ENCODE measurements at regions not wholly inside any gene's neighbourhood (a gene's known extent, or its start where the extent isn't known, plus 50 kb on each side); places are given as distances from the start of the nearest gene placed in this dataset.

DNA sequence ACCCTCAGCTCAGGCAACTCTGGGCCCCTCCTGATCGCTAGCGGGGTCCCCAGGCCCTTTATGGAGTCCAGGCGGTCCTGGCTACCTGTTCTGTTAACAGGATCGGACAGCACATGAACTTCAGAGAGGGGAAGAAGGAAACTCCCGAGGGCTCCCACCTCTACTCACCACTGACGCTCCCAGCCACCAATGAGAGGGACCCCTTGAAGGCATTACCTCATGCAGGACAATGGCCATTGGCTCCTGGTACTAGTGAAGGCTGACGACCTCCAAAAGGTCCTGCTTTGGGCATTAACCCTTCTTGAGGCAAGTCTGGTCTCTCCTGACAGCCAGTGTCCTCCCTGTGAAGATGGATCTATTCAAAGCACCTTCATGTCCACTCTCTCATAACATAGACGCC lies 71.5 kb upstream of the LMO1 start:
- Histone ChIP-seq H3K4me1 (ENCODE audit: control extremely low read depth in 1 of 4, control insufficient read depth in 4 of 4, insufficient read depth in 4 of 4, low read length in 3 of 4) (peaks cover 0 to 26% (median 11%) of the 10 kb centered on the region in 4 experiments), H3K9me3 (ENCODE audit: control extremely low read depth in 1 of 5, control insufficient read depth in 4 of 5, insufficient read depth in 2 of 5, low read depth in 1 of 5, low read length in 4 of 5) (no peaks in the 10 kb centered on the region), H3K4me3 (ENCODE audit: control insufficient read depth in 1 of 7, extremely low read depth in 1 of 7, insufficient read depth in 4 of 7, low read depth in 2 of 7, low read length in 6 of 7) (no peak overlapping the region), H3K36me3 (ENCODE audit: control insufficient read depth in 4 of 4, insufficient read depth in 4 of 4, low read length in 3 of 4) (no peaks in the 10 kb centered on the region), H3K27me3 (replicated peaks in 2 of 5; ENCODE audit: control insufficient read depth in 4 of 5, insufficient read depth in 5 of 5, low read length in 4 of 5) (peaks cover 0 to 8% (median under 1%) of the 10 kb centered on the region in 5 experiments), H3K27ac (ENCODE audit: insufficient read depth in 1 of 2, low read depth in 1 of 2, low read length in 2 of 2, poor library complexity in 1 of 2, severe bottlenecking in 2 of 2) (no peak overlapping the region)
- POLR2A ChIA-PET: interaction anchor here (0.5 kb wide), 1 partner anchor 499 kb away, joined by 3 read pairs; no protein-coding TSS in a partner anchor
- DNase-seq: no peak
- CTCF ChIA-PET: no interaction called here
- 97% methylated on average over 7 of the region's 8 CpGs for WGBS (ENCODE audit: insufficient coverage)

DNA sequence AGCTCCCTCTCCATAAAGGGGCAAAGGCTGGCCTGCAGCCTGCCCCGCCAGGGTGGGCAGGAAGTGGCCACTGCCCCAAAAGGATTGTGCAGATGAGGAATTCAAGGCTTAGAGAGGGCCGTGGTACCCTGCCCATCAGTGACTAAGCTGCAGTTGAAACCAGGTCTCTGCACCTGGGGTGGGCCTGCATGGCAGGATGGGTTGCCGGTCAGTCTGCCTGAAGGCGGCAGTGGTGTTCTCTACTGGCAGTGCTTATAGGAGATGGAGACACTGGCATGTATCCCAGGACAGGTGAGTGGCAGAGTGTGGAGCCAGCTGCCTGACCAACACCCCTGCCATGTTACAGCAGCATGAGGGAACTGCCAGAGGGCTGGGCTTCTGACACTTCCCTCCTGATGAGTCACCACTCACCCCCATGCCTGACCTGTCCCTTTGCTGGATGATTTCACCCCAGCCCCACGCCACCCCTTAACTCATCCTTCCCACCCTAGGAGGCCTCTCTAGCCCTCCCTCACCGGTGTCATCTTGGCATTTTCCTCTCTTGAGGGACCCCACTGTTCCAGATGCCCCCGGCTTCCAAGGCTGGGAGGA lies 70.2 kb upstream of the LMO1 start:
- peaks cover 0 to 29% (median 14%) of the 10 kb centered on the region in 4 experiments for H3K4me1 ChIP-seq (ENCODE audit: control extremely low read depth in 1 of 4, control insufficient read depth in 4 of 4, insufficient read depth in 4 of 4, low read length in 3 of 4)
- no peak overlapping the region for H3K27ac ChIP-seq (ENCODE audit: insufficient read depth in 1 of 2, low read depth in 1 of 2, low read length in 2 of 2, poor library complexity in 1 of 2, severe bottlenecking in 2 of 2)
- DNase-seq: peak in 1 of 3 donors; percentile 25
- POLR2A ChIA-PET: no interaction called here
- H3K9me3 ChIP-seq (ENCODE audit: control extremely low read depth in 1 of 5, control insufficient read depth in 4 of 5, insufficient read depth in 2 of 5, low read depth in 1 of 5, low read length in 4 of 5): no peaks in the 10 kb centered on the region
- 95% methylated on average over 7 of the region's 7 CpGs for WGBS (ENCODE audit: insufficient coverage)
- CTCF ChIA-PET: no interaction called here
- H3K27me3 ChIP-seq (replicated peaks in 2 of 5; ENCODE audit: control insufficient read depth in 4 of 5, insufficient read depth in 5 of 5, low read length in 4 of 5): peaks cover 0 to 4% (median under 1%) of the 10 kb centered on the region in 5 experiments
- no peak overlapping the region for H3K4me3 ChIP-seq (ENCODE audit: control insufficient read depth in 1 of 7, extremely low read depth in 1 of 7, insufficient read depth in 4 of 7, low read depth in 2 of 7, low read length in 6 of 7)
- no peaks in the 10 kb centered on the region for H3K36me3 ChIP-seq (ENCODE audit: control insufficient read depth in 4 of 4, insufficient read depth in 4 of 4, low read length in 3 of 4)

- DNase-seq: no peak
- Histone ChIP-seq H3K4me1 (ENCODE audit: control extremely low read depth in 1 of 4, control insufficient read depth in 4 of 4, insufficient read depth in 4 of 4, low read length in 3 of 4) (peaks cover 0 to 33% (median 19%) of the 10 kb centered on the region in 4 experiments), H3K27me3 (replicated peaks in 2 of 5; ENCODE audit: control insufficient read depth in 4 of 5, insufficient read depth in 5 of 5, low read length in 4 of 5) (peaks cover 0 to 4% (median 0%) of the 10 kb centered on the region in 5 experiments), H3K27ac (ENCODE audit: insufficient read depth in 1 of 2, low read depth in 1 of 2, low read length in 2 of 2, poor library complexity in 1 of 2, severe bottlenecking in 2 of 2) (no peak overlapping the region), H3K4me3 (ENCODE audit: control insufficient read depth in 1 of 7, extremely low read depth in 1 of 7, insufficient read depth in 4 of 7, low read depth in 2 of 7, low read length in 6 of 7) (no peak overlapping the region), H3K9me3 (ENCODE audit: control extremely low read depth in 1 of 5, control insufficient read depth in 4 of 5, insufficient read depth in 2 of 5, low read depth in 1 of 5, low read length in 4 of 5) (no peaks in the 10 kb centered on the region), H3K36me3 (ENCODE audit: control insufficient read depth in 4 of 4, insufficient read depth in 4 of 4, low read length in 3 of 4) (no peaks in the 10 kb centered on the region)
- ChIA-PET POLR2A (no interaction called here), CTCF (interaction anchor here (1.1 to 1.5 kb wide), 2 partner anchors 11 to 141 kb away, joined by 3 to 4 read pairs; no protein-coding TSS in a partner anchor)
- WGBS (ENCODE audit: insufficient coverage): 100% methylated on average over 1 of the region's 4 CpGs
Measured at GRCh38 chr11:8333376-8333775, 69.7 kb upstream of the LMO1 start.

DNA sequence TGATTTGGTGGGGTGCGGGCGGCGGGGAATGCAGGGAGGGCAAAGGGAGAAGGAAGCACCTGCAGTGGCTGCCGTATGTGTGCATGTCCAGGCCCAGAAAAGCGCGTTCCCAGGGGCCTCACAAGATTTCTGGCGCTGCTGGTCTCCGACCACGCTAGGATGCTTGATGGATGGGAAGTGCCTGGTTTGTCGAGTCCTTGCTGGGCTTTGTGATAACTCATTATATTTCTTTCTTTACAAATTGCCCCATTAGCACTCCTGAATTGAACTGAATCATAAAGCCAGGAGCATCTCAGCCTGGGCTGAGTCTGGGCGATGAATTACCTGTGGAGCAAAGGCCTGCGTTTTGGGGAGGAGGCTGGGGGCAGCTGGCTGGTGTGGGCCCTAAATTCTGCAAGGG lies 69.2 kb upstream of the LMO1 start:
- H3K4me1 ChIP-seq (ENCODE audit: control extremely low read depth in 1 of 4, control insufficient read depth in 4 of 4, insufficient read depth in 4 of 4, low read length in 3 of 4): peaks cover 0 to 34% (median 21%) of the 10 kb centered on the region in 4 experiments
- 58% methylated on average over 5 of the region's 12 CpGs for WGBS (ENCODE audit: insufficient coverage)

DNA sequence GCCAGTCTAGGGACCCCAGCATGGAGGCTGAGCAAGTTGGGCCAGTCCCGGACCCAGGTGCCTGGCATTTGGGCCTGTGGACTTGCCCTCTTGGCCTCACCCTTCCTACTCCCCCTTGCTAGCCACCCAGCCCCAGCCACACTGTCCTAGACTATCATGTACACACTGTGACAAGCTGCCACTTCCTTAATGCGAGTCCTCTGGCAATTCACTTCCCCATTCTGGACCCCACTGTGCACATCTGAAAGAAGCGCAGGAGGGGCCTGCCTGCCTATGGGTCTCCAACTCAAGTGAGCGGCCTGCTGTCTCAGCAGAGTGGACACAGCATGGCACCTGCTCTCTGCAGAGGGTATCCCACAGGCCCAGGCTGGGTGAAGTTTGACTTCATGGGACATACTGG lies 68.5 kb upstream of the LMO1 start:
- CTCF ChIA-PET: interaction anchor here (0.9 to 1.5 kb wide), 5 partner anchors 10 to 33 kb away, joined by 3 to 5 read pairs (median 3); no protein-coding TSS in a partner anchor

More for the DNA sequence above, 69.2 kb upstream of the LMO1 start:
- DNase-seq: peak in 1 of 3 donors; percentile 27
- no peak overlapping the region for H3K4me3 ChIP-seq (ENCODE audit: control insufficient read depth in 1 of 7, extremely low read depth in 1 of 7, insufficient read depth in 4 of 7, low read depth in 2 of 7, low read length in 6 of 7)
- H3K27me3 ChIP-seq (replicated peaks in 2 of 5; ENCODE audit: control insufficient read depth in 4 of 5, insufficient read depth in 5 of 5, low read length in 4 of 5): peaks cover 0 to 4% (median 0%) of the 10 kb centered on the region in 5 experiments
- no peaks in the 10 kb centered on the region for H3K36me3 ChIP-seq (ENCODE audit: control insufficient read depth in 4 of 4, insufficient read depth in 4 of 4, low read length in 3 of 4)
- CTCF ChIA-PET: interaction anchor here (1.1 to 1.5 kb wide), 2 partner anchors 11 to 140 kb away, joined by 3 to 4 read pairs; no protein-coding TSS in a partner anchor
- POLR2A ChIA-PET: no interaction called here
- no peak overlapping the region for H3K27ac ChIP-seq (ENCODE audit: insufficient read depth in 1 of 2, low read depth in 1 of 2, low read length in 2 of 2, poor library complexity in 1 of 2, severe bottlenecking in 2 of 2)
- no peaks in the 10 kb centered on the region for H3K9me3 ChIP-seq (ENCODE audit: control extremely low read depth in 1 of 5, control insufficient read depth in 4 of 5, insufficient read depth in 2 of 5, low read depth in 1 of 5, low read length in 4 of 5)

DNA sequence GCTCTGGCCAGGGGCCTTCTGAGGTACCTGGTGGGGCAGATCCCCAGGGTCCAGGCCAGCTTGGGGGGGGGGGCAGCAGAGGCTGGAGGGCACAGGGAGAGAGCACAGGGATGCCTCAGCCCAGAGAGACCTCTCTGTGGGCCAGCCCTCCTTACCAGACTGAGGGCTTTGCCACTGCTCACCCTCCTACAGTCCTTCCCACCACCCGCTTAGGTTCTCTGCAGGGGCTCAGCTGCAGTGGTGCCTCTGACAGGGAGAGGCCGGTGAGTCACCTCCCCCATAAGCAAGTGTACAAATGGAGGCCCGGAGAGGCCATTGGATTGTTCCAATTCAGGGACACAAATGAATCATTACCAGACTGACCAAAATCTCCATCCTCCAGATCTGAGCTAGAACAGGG lies 68.1 kb upstream of the LMO1 start:
- 72% methylated on average over 3 of the region's 3 CpGs for whole genome bisulfite sequencing (ENCODE audit: insufficient coverage)

More for the DNA sequence above, 68.5 kb upstream of the LMO1 start:
- 7% methylated on average over 3 of the region's 4 CpGs for WGBS (ENCODE audit: insufficient coverage)
- Histone ChIP-seq H3K4me1 (ENCODE audit: control extremely low read depth in 1 of 4, control insufficient read depth in 4 of 4, insufficient read depth in 4 of 4, low read length in 3 of 4) (peaks cover 0 to 31% (median 21%) of the 10 kb centered on the region in 4 experiments), H3K9me3 (ENCODE audit: control extremely low read depth in 1 of 5, control insufficient read depth in 4 of 5, insufficient read depth in 2 of 5, low read depth in 1 of 5, low read length in 4 of 5) (no peaks in the 10 kb centered on the region), H3K27me3 (replicated peaks in 2 of 5; ENCODE audit: control insufficient read depth in 4 of 5, insufficient read depth in 5 of 5, low read length in 4 of 5) (peaks cover 0 to 4% (median 0%) of the 10 kb centered on the region in 5 experiments), H3K4me3 (ENCODE audit: control insufficient read depth in 1 of 7, extremely low read depth in 1 of 7, insufficient read depth in 4 of 7, low read depth in 2 of 7, low read length in 6 of 7) (no peak overlapping the region), H3K27ac (ENCODE audit: insufficient read depth in 1 of 2, low read depth in 1 of 2, low read length in 2 of 2, poor library complexity in 1 of 2, severe bottlenecking in 2 of 2) (no peak overlapping the region), H3K36me3 (ENCODE audit: control insufficient read depth in 4 of 4, insufficient read depth in 4 of 4, low read length in 3 of 4) (no peaks in the 10 kb centered on the region)
- peak; percentile 33 to 82 (median 77) for DNase-seq
- POLR2A ChIA-PET: no interaction called here

DNA sequence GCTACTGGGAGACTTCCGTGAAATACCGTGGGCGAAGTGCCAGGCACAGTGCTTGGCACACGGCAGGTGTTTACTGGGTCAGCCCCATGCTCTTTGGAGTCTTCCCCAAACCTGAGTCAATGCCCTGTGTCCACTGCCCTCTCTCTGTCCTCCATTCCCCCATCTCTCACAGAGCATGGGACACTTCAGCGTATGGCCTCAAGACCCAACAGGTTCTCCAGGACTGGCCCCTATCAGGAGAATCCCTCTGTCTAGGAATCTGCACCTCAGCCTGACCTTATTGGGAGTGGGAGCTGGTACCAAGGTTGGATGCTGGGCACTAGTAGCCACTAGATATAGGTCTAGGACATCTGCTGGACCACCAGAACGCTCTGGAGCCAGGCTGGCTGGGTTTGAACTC lies 67.2 kb upstream of the LMO1 start:
- WGBS (ENCODE audit: insufficient coverage): 91% methylated on average over 6 of the region's 6 CpGs

More for the DNA sequence above, 68.1 kb upstream of the LMO1 start:
- H3K27ac ChIP-seq (ENCODE audit: insufficient read depth in 1 of 2, low read depth in 1 of 2, low read length in 2 of 2, poor library complexity in 1 of 2, severe bottlenecking in 2 of 2): no peak overlapping the region
- peaks cover 0 to 31% (median 21%) of the 10 kb centered on the region in 4 experiments for H3K4me1 ChIP-seq (ENCODE audit: control extremely low read depth in 1 of 4, control insufficient read depth in 4 of 4, insufficient read depth in 4 of 4, low read length in 3 of 4)
- no peak overlapping the region for H3K4me3 ChIP-seq (ENCODE audit: control insufficient read depth in 1 of 7, extremely low read depth in 1 of 7, insufficient read depth in 4 of 7, low read depth in 2 of 7, low read length in 6 of 7)
- POLR2A ChIA-PET: interaction anchor here (0.6 kb wide), 1 partner anchor 23 kb away, joined by 3 read pairs; no protein-coding TSS in a partner anchor
- CTCF ChIA-PET: interaction anchor here (0.9 to 1.5 kb wide), 5 partner anchors 10 to 34 kb away, joined by 3 to 5 read pairs (median 3); no protein-coding TSS in a partner anchor
- no peaks in the 10 kb centered on the region for H3K36me3 ChIP-seq (ENCODE audit: control insufficient read depth in 4 of 4, insufficient read depth in 4 of 4, low read length in 3 of 4)
- no peaks in the 10 kb centered on the region for H3K9me3 ChIP-seq (ENCODE audit: control extremely low read depth in 1 of 5, control insufficient read depth in 4 of 5, insufficient read depth in 2 of 5, low read depth in 1 of 5, low read length in 4 of 5)
- DNase-seq: peak in 2 of 3 donors; percentile 49 to 61
- peaks cover 0 to 4% (median 0%) of the 10 kb centered on the region in 5 experiments for H3K27me3 ChIP-seq (replicated peaks in 2 of 5; ENCODE audit: control insufficient read depth in 4 of 5, insufficient read depth in 5 of 5, low read length in 4 of 5)

More for the DNA sequence above, 67.2 kb upstream of the LMO1 start:
- H3K9me3 ChIP-seq (ENCODE audit: control extremely low read depth in 1 of 5, control insufficient read depth in 4 of 5, insufficient read depth in 2 of 5, low read depth in 1 of 5, low read length in 4 of 5): no peaks in the 10 kb centered on the region
- CTCF ChIA-PET: no interaction called here
- peaks cover 0 to 31% (median 21%) of the 10 kb centered on the region in 4 experiments for H3K4me1 ChIP-seq (ENCODE audit: control extremely low read depth in 1 of 4, control insufficient read depth in 4 of 4, insufficient read depth in 4 of 4, low read length in 3 of 4)
- H3K27ac ChIP-seq (ENCODE audit: insufficient read depth in 1 of 2, low read depth in 1 of 2, low read length in 2 of 2, poor library complexity in 1 of 2, severe bottlenecking in 2 of 2): no peak overlapping the region
- POLR2A ChIA-PET: no interaction called here
- peaks cover 0 to 4% (median 0%) of the 10 kb centered on the region in 5 experiments for H3K27me3 ChIP-seq (replicated peaks in 2 of 5; ENCODE audit: control insufficient read depth in 4 of 5, insufficient read depth in 5 of 5, low read length in 4 of 5)
- no peaks in the 10 kb centered on the region for H3K36me3 ChIP-seq (ENCODE audit: control insufficient read depth in 4 of 4, insufficient read depth in 4 of 4, low read length in 3 of 4)
- no peak overlapping the region for H3K4me3 ChIP-seq (ENCODE audit: control insufficient read depth in 1 of 7, extremely low read depth in 1 of 7, insufficient read depth in 4 of 7, low read depth in 2 of 7, low read length in 6 of 7)
- DNase-seq: no peak
